ENCODE measurements at regions not wholly inside any gene's neighbourhood (a gene's known extent, or its start where the extent isn't known, plus 50 kb on each side); places are given as distances from the start of the nearest gene placed in this dataset.
"Not testable (repeated sequence)": the region's sequence is repeated elsewhere in the genome, so short reads cannot be mapped to it uniquely, and the experiment has no call there.

DNA sequence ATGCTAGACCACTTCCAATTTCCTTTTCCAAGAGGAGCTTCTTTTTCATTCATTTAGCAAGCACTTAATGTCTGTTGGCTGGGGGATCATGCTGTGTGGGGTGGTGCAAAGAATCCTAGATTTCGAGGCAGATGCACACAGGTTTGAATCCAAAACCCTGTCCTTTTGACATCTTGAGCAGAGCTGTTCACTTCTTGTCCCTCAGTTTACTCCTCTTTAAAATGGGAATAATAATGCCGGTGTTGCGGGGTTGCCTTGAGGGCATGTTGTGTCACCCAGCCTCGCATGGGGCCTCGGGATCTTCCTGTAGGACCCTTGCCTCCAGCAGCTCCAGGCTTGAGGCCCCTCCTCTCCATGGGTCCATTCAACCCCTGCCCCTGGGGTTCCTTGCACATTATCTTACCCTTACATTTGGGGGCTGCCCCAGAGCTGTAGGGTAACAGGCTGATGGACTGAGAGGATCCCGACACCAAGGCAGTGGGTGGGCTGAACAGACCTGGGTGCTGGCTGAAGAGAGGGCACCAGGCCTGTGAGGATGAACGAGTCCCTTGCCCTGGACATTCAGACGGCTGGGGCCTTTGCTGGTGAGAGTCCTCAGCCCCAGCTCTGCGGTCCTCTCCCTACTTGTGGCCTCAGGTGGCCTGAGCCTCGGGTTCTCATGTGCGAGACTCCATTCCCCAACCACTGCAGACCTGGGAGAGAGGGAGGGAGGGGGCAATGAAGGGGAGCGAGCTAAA is 145.8 kb downstream of the BARX1 start:
- no peak for DNase-seq

DNA sequence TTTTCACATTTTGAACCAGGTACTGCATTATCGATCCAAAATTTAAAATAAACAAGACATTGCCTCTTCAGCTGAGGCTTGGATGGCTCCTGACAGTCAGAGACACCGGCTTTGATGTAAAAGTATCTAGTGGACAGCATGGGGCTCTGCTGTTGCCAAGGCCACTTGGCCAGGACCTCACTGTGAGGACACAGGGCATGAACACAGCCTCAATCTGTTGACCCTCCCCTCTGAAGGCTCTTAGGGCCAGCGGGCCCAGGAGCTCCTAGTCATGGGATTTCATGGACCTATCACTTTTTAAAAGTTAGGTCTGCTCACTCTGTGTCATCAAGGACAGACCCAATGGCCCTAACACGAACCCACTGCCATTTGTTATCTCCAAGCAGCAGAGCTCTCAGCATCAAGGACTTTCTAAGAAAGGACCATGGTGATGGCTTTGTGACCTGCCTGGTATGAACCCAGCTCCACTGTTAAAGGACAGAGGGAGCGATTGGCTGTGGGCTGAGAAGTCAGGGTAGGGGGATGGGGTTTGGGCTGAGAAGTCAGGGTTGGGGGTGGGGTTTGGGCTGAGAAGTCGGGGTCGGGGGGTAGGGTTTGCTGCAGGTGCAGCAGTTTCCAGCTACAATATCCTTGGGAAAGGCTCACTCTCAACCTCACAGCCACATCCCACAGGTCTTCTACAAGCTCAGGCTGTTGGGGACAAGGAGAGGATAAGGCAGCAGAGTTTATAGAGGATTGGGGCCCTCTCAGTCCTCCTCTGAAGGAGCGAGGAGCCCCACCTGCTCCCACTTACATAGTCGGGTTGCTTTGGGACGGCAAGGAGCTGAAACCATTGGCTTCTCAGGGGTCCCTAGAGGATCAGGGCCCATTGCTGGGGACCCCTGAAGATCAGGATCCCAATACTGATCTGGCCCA is 146.8 kb downstream of the BARX1 start:
- no peak for DNase-seq

DNA sequence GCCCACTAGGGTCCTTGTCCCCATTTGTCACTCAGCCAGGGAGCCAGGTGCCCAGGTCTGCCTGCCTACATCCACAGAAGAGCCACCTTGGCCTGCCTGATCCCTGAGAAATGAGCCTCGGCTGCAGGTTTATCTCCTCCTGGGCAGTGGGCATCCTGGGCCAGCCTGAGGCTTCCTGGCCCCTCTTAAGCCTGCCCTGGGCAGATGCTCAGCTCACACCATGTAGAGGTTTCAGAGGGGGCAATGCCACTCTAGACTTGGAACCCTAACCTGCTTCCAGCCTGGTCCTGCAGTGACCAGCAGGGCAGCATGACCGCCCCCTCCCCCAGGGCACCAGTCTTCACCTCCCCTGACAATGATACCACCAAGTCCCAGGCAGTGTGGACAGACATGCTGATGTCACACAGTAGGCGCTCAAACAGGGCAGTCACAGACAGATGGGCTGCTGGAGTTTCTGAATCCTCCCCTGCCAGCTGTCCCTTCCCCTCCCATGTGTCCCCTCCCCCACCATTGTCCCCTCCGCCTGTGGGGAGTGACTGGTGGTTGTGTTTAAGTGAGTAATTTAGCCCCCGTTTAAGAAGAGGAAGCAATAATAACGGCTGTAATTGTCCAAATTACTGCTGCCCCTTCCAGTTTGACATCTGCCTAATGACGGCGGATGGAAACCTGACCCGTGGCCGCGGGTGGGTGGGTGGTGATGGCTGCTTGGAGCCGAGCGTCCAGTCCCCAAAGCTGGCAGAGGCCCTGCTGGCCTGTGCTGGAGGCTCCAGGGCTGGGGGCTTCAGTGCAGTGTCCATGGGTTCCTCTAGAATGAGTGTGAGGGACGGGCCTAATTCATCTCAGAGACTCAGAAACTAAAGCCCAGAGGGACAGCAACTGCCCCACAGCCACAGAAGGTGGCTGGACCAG is 147.7 kb downstream of the BARX1 start:
- DNase-seq, result no peak

DNA sequence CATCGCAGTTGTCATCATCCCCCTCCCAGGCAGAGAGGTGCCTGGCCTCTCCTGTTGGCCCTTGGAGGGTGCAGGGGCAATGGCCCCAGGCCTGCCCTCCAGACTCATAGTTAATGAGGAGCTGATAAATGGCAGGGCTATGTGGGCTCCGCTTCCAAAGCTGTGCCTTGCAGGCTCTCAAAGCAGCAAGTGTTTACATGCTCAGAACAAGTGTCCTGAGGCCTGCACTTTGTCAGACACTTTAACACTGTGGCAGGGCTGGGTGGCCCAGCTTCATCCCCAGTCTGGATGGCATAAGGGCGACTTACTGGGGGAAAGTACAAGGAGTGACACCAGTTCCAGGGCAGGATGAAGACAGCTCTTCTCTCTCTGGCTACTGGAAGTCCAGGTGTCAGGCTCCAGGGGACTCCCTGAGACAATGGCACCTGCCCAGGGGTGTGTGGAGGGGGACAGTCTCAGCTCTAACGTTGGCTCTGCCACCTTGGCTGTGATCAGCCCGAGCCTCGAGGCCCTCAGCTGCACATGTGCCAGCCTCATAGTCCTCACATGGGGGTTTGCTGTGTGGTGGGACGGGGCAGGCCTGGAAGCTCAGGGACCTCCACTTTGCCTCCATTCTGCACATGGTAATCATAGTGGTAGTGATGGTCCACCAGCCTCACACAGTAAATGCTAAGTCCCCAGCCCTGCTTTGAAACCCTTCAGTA is 153.4 kb downstream of the BARX1 start:
- DNase-seq, result no peak

DNA sequence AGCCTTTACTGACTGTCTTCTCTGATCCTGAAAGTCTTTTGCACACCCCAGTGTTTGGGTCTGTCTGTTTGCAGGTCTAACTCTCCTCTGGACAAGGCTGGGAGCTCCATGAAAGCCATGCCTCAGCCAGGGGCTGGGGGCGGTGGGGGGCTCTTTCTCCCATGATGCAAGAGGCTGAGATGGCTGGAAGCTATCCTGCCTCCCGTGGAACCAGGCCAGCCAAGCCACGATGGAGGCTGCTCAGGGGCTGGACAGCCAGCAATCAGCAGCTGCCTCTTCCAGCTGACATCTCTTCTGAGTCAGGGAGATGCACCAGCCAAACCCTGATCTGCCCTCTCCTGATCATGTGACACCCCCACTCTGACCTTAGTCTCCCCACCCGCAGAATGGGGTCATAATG is 154.0 kb downstream of the BARX1 start:
- DNase-seq, result no peak

DNA sequence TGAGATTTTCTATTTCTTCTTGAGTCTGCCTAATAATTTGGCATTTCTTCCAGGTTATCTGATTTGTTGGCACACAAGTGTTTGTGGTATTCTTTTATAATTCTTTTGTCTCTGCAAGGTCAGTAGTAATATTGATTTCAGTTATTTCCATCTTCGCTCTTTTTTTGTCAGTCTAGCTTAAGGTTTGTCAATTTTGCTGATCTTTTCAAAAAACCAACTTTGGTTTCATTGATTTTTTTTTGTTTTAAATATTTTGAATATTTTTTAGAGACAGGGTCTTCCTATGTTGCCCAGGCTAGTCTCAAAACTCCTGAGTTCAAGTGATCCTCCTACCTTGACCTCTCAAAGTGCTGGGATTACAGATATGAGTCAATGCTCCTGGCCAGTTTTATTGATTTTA is 162.8 kb downstream of the BARX1 start:
- DNase-seq, result no peak

DNA sequence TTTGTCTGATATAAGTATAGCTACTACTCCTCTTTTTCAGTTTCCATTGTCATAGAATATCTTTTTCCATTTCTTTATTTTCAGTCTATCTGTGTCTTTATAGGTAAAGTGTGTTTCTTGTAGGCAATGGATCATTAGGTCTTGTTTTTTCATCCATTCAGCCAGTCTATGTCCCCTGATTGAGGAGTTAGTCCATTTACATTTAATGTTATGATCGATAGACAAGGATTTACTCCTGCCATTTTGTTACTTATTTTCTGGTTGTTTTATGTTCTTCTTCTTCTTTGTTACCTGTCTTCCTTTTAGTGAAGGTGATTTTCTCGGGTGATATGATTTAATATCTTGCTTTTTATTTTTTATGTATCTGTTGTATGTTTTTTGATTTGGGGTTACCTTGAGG is 169.0 kb downstream of the BARX1 start:
- DNase-seq, result no peak

DNA sequence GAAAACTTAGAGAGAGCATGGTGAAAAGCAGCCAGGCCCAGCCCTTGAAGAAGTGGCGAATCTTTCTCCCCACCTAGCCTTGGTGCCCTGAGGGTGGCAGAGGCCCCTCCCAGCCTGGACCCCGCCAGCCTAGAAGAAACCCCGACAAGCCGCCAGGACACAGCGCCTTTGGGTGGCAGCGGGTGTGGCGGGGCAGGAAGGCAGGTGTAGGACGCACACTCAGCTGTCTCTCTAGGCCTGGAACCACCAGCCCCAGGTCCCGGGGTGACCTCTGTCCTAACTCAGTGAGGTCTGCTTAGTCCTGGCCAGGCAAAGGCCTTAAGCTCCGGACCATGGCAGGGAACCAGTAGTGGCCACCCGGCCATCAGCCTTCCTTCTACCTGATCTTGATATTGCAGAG is 178.3 kb downstream of the BARX1 start:
- DNase-seq, result no peak

DNA sequence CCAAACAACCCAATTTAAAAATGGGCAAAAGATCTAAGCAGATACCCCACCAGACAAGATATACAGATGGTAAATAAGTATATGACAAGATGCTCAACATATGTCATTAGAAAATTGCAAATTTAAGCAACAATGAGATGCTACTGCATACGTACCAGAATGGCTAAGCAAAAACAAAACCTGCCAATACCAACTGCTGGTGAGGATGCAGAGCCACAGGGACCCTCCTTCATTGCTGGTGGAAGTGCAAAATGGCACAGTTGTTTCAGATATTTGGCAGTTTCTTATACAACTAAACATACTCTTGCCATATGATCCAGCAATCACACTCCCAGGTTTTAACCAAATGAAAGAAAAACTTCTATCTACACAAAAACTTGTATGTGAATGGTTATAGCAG is 178.9 kb downstream of the BARX1 start:
- DNase-seq, result no peak

DNA sequence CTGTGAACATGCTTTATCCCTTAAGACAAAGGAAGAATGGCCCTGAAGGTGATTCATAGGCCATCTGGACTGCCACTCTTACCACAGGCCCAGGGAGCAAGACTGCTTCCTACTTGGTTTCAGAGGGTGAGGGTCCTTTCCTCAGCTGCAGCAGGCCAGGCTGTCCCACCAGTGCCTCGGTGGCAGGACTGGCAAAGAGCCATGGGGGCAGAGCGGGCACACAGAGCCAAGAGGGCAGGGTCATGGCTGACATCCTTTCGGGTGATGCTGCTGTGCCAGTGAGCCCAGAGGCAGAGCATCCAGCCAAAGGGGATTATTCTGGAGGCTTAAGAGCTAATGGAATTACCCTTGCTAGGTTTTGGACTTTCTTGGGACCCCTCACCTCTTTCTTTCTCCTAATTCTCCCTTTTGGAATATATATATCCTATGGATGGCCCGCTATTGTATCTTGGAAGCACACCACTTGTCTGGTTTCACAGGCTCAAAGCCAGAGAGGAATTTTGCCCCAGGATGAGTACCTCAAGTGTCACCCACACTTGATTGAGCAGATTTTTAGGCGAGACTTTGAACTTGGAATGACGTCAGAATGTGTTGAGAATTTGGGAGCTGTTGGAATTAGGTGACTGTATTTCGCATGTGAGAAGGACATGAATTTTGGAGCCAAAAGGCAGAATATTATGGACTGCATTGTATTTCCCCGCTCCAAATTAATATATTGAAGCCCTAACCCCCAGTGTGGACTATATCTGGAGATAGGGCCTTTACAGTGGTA is 180.6 kb downstream of the BARX1 start:
- DNase-seq, result no peak

DNA sequence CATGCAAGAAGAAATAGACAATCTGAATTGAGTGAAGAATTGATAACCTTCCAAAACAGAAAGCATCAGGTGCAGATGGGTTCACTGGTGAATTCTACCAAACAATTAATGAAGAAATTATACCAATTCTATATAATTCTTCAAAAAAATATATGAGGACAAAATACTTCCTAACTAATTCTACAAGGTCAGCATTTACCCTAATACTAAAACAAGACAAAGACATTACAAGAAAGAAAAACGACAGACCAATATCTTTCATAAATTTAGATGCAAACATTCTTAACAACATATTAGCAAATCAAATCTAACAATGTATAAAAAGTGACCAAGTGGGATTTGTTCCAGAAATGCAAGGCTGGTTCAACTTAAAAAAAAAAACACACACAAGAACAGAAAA is 183.9 kb downstream of the BARX1 start:
- no peak for DNase-seq

DNA sequence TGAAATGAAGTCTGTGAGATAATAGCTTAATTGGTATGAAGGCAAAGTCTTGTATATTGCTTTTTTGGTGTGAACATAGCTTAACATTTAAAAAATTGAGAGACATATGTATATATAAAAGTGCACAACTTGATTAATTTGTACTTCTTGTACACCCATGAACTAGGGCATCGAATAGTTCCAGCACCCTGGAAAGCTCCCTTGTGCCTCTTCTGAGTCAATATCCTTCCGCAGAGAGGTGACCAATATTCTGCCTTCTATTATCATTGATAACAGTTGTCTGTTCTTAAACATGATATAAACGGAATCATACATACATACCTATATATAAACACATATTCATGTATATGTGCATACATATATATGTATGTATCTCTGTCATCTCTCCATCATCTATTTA is 185.4 kb downstream of the PHF2 start:
- DNase-seq, result no peak

DNA sequence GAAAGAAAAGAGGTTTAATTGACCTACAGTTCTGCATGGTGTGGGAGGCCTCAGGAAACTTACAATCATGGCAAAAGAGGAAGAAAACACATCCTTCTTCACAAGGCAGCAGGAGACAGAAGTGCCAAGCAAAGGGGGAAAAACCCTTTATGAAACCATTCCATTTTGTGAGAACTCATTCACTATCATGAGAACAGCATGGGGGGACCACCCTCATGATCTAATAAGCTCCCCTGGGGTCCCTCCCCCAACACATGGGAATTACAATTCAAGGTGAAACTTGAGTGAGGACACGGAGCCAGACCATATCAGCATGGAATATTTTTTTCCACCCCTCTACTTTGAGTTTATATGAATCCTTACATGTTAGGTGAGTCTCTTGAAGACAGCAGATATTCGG is 173.7 kb downstream of the PHF2 start:
- no peak for DNase-seq

DNA sequence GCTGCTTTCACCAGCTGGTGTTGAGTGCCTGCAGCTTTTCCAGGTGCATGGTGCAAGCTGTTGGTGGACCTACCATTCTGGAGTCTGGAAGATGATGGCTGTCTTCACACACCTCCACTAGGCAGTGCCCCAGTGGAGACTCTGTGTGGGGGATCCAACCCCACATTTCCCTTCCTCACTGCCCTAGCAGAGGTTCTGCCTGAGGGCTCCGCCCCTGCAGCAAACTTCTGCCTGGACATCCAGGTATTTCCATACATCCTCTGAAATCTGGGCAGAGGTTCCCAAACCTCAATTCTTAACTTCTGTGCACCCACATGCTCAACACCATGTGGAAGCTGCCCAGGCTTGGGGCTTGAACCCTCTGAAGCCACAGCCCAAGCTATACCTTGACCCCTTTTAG is 172.4 kb downstream of the PHF2 start:
- not testable (repeated sequence) for DNase-seq

DNA sequence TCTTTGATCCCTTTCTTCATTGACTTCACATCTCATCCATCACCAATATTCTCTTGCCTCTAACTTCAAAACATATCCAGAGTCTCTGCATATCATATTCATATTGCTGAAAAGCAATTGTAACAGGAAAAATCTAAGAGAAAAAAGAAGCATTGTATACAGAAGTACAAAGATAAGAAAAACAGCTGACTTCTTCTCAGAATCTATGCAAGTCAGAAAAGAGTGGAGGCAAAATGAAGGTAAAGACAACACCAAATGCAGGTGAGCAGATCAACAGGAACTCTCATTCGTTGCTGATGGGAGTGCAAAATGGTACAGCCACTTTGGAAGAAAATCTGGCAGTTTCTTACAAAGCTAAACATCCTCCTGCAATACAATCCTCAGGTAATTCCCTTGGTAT is 155.6 kb downstream of the PHF2 start:
- no peak for DNase-seq

DNA sequence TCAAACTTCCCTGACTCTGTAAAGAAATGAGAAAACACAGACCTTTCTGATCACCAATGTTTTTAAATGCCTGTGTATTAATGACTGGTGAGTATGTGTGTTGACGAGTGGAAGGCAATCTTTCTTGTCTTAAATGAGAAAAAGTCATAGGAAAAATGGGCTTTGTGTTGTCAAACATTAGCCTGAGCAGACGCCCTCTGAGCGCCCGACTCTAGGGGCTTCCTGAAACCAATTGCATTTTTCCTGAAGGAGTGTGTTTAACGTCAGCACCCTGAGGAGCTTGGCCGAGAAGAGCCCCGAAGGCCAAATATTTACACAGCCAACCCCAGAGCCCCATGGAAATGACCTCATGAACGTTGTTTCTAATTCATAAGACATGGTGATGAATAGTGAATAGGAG is 154.3 kb downstream of the PHF2 start:
- DNase-seq, result no peak

DNA sequence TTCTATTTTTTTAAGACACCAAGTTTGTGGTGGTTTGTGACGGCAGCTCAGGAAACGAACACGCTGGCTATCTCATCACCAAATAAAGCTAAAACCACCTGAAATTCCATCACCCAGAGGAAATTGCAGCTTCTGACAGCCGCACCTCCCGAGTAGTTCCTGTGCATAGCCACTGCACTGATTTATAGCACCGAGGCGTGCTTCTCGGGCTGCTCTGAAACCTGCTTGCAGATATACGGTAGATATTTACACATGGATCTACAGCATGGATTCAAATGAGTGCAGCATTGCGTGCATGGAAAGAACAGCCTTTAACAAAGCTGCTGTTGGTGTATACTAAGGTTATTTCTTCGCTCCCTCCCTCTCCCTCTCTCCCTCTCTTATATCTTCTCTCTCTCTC is 153.8 kb downstream of the PHF2 start:
- no peak for DNase-seq

All from CD4-positive, alpha-beta T cell treated with Interleukin-17A for 1 hour (primary cell).